NCI-H1105 treated with DMSO at 0.1 percent for 48 hours (cell line): ENCODE measurements at regions not wholly inside any gene's neighbourhood (a gene's known extent, or its start where the extent isn't known, plus 50 kb on each side); places are given as distances from the start of the nearest gene placed in this dataset.

ENCODE experiments used
- DNase-seq: peaks from one replicate; lab custom pipeline; 2025; lab: John Stamatoyannopoulos, UW

DNA sequence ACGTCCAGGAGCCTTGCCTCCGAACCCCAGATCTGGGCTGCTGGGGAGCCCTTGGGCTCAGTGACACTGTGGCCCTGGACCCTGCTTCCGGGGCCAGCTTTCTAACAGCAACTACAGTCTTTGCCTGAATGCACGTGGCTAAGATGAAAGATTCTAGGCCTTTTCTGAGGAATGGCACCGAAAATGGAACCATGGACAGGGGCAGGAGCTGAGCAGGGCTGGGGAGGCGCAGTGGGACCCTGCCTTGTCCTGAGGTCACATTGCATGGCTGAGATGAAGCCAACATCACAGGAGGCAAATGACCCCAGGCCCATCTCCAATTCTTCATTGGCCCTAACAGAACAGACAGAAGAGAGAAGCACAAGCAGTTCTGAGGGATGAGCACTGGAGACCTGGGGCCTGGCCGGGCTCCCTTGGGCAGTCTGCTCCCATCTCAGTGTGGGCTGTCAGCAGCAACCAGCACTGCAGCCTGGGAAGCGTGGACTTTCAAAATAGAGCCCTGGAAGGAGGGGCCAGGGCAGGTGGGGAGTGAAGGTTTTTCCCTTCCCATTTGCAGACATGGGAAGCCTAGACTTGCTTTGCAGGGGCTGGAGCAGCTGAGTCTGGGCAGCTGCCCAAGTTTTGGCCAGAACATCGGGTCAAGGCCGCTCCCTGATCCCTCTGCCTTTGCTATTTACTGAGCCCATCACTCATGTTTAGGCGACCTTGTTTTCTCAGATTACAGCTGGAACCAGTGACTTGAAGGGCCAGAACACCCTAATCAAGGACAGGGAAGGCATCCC lies 114.4 kb upstream of the TCERG1L start:
- no peak for DNase-seq

DNA sequence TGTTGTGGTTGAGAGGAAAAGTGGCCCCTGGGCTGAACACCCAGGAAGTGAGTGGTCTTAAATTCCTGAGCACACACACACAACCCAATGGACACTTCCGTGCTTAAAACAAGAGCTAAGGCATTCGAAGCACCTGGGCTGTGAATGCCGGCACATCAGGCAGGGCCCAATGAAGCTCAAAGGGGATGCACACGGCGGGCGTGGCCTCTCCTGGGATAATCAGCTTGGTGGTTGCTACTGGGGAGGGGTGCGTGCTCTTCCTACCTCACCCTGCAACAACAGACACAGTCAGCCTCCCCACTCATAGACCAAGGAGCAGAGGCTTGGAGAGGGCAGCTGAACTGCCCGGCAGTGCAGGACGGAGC lies 115.0 kb upstream of the TCERG1L start:
- no peak for DNase-seq

DNA sequence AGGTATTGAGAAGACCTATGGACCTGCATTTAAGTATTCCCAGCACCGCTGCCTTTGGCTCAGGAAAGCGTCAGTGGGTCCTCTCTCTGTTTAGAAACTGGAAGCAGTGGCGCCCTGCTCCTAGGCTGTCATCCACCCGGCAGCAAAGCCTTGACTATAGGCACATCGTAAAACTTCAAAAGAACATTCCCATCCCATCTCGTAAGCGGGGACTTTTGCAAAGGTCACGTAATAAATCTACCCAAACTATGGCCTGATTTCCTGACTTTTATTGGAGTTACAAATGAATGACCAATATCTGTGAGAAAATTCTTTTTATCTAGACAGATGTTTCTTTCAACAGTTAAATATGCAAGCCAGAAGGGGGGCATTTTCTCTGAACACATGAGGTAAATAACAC lies 115.8 kb upstream of the TCERG1L start:
- no peak for DNase-seq

DNA sequence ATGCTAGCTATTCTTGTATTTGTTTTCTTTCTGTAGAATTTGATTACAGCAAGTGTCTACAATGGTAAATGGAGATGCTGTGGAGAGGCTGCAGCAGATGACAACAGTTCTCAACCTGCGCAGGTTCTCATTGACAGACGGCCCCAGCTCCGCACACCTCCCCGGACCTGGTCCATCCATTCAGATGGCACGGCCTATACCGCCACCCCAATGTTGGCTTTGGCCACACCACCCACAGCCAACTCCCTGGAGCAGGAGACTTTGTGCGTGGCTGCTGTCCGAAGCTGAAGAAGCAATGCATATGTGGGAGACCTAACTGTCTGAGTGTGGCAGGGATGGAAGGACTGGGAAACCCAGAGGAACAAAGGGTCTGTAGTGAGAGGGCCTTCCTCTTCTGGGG lies 116.4 kb upstream of the TCERG1L start:
- DNase-seq: no peak

DNA sequence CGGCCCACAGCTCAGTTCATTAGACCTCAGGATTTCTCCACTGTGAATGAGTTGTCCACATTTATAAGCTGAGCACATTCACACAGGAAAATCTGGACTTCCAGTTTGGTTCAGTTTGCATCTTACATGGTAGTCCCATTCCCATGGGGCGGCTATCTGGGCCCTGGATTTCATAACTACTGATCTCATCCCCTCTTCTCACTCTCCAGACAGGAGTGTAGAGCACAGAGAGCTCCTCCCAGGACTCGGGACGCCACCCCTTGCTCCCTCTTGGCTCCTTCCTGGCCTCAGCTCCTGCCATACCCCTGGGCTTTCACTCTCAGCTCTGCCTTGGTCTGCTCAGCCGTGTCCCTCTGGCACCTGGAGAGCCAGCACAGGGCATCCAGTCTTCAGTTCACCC lies 117.6 kb upstream of the TCERG1L start:
- no peak for DNase-seq

DNA sequence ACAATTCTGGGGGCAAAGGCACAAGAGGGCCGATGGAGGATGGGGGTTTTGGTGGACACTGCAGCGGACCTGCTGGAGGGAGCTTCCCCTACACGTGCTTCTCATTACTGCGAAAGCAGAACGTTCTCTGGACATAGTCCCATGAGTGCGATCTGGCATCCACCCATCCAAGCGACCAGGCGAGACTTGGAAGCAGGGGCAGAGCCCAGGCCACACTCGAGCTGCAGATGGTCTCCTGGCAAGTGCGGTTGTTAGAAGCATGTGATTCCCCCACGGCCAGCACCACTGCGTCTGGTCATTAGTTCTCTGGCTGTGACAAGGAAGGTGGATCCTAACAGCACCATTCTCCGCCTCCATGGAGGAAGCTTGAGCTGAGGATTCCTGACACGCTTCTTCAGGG lies 118.4 kb upstream of the TCERG1L start:
- DNase-seq: no peak

DNA sequence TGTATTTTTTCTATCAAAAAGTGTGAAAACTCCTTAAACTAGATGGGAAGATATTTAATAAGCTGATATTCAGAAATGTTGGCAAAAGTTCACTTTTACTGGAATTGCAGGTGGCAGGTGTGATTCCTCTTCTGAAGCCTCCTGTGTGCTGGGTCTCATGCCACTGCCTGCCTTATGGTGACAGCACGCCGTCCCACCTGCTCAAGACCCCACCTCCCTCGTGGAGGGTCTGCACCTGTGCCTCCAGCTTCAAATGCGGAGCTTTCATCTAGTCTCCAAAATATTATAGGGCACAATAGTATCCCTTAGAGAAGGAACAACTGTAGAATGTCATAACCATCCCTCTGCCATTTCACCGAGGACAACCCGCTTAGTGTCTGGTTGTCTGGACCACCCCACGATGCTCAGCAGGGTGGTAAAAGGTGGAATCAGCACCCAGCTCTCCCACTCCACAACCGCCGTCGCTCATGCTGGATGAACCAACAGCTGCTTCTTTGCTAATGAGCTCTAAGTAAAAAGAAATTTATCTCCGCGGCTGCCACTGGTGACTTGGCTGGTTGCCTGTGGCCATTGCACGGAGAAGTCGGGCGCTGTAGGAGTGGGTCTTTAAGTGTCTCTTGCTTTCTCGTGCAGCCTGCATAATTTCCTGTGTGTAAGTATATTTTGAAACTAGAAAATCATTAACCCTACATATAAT lies 119.3 kb upstream of the TCERG1L start:
- DNase-seq: peak; percentile 70

DNA sequence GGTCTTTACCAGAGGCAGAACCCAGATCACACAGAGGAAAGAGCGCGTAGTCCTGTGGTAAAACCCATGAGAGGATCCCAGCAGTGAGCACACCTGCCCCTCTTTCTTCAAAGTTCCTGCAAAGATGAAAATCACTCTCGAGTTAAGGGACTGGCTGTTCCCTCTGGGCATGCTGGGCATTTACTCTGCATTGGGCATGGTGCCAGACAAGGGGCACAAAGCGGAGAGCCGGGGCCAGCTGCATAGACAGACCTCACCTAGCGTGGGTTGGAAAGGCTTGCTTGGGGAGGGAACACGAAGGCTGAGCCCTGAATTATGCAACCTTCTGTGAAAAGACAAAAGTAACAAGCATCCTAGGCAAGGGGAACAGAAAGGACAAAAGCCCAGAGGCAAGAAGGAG lies 120.0 kb upstream of the TCERG1L start:
- DNase-seq: peak; percentile 80

DNA sequence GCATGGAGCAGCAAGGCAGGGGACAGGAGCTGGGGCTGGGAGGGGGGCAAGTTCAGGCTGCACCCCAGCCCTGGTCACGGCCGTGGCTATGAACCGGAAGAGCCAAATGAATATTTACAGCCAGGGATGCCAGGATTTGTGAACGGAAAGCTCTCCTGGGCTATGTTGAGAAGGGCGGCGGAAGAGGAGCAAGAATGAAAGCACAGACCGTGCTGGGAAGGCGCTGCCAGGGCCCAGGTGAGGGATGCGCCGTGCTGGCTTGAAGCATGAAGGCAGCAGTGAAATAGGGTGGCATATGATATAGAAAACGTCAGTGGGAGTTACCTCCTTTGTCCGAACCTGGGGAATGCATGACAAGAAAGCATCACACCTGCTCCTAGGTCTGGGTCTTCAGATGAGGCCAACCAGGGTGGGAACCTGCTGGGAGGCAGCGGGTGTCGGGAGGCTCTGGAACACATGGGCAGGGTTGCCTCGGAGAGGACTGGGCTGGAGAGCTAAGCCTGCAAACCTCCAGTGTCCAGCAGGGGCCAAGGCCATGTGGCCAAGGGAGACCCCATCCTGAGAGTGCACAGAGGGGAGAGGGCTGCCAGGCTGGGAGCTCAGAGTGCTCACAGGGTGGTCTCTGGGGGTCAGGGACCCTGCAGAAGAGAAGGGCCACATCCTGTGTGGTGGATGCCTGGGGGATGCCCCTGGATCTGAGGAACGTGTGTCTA lies 120.6 kb upstream of the TCERG1L start:
- no peak for DNase-seq

DNA sequence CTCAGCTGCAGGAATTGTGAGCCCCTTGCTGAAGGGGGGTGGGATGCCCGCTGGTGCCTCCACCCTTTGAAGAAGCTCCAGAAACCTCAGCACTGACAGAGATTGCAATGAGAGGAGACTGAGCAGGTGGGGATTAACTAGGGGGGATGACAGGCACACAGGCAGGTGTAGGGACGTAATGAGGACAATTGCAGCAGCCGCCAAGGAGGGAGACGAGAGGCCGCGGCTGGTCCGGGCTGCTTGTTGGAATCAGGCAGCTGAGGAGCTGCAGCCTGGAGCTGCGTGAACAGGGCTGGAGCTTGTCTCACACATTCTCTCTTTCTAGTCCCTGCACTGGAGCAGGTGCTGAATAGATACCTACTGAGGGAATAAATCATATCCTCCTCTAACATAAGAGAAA lies 122.0 kb upstream of the TCERG1L start:
- DNase-seq: no peak

DNA sequence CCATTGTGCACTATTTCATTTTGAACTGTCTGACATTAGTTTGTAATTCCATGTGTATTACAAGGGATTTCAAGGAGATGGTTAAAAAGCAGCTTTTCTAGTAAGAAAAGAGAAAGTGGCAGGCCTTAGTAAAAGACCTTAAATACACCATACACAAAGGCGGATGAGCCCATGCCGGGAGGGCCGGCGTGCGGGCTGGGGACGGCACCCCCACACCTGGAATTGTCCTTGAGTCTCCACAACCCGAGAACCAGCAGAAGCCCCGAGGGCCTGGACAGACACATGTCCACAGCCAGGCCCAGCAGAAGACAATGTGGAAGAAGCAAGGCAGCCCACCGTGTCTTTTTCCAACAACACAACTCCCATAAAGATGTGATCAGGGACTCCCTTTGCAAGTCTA lies 123.7 kb upstream of the TCERG1L start:
- no peak for DNase-seq

DNA sequence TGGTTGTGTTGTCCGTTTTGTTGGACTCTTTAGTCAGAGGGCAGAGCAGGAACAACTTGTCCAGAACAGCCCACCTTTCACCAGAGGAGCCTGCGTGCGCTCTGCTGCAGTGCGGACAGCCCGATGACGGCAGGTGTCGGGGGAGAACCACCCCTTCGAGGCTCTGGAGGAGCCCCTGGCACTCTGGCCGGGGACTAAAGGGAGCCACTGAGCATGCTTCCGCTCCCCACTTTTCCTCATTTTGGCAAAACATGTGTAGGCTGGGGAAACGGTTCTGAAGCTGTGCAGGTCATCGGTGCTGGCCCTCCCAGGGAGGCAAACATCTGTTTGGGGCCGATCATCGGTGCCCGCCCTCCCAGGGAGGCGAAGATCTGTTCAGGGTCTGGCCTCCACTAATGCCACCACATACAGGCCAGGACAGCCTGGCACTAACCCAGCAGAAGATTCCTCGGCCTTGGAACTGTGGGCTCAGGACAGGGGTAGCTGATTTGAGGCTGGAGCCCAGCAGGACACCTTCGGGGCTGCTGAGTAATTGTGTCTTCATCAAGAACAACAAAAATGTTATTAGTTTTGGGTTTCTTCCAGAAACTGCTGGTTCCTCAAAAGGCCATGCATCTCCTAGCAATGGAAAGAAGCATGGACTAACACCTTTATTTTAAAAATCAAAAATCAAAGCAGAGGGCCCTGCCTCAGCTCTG lies 124.4 kb upstream of the TCERG1L start:
- DNase-seq: no peak

DNA sequence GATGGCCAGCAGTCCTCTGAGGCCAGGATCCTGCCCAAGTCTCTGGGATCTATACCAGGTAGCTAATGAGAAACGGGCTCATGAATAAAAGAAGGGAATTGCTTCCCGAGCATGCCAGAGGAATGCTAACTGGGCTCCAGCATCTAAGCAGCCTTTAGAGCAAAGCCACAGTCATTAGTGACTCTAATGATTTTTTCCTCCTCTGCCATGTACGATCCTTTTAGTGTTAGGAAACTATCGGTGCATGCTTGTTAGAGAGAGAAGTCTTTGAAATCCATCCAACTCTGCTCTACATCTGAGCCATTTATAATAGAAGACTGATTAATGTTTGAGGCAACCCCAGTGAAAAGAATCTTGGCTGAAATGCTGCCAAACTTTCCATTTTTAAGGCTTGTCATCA lies 124.9 kb upstream of the TCERG1L start:
- peak; percentile 33 for DNase-seq

DNA sequence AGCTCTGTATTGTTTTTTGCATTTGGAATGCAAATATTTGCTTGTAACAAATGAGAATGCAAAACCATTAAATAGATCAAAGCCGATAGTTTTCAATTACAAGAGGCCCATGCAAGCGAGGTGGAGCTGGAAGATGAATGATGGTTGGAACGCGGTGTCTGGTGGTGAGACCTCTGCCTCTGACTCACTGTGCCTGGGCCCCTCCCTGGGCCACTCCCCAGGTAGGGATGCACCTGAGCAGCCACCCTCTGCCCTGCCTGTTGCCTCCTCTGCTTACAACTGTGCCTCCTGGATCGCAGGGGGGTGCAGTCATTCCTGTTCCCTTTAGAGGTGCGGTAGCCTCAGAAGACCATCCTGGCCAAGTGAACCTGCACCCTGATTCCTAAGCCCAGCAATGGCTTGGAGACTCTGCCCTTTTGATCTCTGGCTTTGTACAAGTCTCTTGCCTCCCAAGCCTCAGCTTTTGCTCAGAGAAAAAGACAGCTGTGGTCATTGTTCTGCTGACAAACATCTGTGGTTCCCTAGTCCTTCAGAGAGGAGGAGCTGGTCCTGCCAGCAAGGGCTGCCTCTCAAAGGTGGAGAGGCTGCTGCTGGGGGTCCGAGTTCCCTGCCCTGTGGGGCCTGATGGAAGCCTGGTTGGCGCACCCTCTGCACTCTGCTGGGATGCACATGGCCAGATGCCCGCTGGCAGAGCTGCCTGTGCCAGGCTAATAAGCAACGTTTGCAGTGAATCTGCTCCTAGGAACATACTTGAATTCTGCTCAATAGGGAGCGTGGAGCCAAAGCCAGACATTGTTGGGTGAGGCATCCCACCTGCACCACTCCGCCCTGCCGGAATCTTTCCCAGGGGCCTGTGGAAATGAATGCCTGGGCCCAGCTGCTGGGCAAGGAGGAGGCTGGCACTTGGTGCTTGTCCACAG lies 126.3 kb upstream of the TCERG1L start:
- no peak for DNase-seq

DNA sequence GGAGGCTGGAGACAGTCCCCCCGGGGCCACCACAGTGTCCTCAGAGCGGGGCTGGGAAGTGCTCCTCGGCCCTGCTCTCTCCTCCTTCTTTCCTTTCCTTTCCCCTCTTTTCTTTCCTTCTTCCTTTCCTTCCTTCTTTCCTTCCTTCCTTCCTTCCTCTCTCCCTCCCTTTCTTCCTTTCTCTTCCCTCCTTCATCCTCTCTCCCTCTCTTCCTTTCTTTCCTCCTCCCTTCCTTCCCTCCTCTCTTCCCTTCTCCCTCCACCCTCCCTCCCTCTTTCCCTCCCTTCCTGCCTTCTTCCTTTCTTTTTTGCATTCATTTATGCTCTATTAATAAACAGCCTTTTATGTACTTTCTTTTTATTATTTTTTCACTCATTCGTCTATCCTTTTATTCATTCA lies 127.1 kb upstream of the TCERG1L start:
- DNase-seq: no peak

DNA sequence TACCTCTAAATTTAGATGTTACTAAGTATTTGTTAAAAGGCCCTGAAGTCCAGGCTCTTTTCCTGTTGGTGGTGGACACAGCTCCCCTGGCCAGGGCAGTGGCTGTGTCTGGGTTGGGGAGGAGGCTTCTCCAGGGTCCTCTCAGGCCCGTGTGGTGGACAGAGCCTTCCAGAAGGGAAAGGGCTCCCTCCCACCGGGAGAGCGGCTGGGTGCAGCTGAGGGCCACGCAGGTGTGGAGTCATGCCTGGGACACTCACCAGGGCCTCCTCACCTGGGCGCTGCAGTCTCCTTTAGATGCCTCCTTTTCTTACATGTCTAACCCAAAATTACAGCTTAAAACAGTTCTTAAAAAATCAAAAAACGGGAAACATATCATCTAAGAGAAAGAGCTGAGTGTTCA lies 128.2 kb upstream of the TCERG1L start:
- DNase-seq: no peak

DNA sequence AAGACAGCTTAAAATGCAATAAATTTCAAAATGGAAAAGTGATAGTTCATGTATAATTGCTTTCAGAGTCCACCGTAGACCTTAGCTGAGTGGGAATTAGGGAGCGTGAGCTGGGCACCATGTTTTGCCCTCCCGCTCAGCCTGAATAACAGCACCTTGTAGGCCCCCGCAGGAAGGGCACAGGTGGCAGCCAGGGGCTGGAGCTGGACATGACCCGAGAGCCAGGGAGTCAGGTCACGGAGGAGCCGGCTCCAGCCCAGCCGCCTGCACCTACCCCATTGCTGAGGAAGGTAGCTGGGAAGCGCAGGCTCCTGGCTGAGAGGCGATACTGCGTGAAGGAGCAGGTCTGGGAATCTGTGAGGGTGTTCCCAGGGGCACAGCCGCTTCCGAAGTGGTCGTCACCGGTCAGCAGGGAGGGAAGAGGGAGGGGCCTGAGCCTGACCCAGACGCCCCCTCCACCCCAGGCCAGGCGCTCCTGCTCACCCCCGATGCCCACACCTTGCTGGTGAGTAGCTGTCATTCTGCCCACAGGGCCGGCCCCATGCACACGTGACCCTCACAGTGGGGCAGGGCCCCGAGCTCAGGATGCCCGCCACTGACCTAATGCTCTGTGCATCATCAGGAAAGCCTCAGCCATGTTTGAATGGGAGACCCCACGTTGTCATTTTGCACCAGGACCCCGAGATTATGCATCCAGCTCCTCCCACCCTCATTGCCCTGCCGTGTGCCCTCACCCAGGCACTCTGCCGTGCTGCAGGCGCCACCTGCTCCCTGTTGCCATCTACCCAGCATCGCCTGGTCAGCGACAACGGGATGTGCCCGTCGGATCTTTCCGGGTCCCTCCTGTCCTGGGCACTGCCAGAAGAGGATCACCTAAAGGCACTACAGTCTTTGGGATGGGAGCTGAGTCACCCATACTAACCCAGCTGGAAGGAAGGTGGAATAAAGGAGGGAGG lies 129.2 kb upstream of the TCERG1L start:
- no peak for DNase-seq

DNA sequence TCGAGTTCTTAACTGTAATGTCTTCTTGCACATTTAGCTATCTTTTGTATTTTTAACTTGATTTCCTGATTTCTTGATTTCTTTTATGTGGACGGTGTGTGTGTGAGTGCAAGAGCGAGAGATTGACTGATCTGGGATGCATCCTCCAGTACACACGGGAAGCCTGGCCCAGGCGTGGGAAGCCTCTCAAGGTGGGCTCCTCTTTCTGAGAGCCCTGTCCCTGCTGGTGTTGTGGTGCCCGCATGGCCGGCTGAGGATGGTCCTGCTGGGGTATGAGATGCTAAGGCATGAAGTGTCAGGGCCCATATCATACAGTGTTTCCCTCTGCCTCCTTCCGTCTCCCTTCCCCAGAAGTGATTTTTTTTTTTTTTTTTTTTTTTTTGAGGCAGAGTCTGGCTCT lies 130.8 kb upstream of the TCERG1L start:
- DNase-seq: no peak

DNA sequence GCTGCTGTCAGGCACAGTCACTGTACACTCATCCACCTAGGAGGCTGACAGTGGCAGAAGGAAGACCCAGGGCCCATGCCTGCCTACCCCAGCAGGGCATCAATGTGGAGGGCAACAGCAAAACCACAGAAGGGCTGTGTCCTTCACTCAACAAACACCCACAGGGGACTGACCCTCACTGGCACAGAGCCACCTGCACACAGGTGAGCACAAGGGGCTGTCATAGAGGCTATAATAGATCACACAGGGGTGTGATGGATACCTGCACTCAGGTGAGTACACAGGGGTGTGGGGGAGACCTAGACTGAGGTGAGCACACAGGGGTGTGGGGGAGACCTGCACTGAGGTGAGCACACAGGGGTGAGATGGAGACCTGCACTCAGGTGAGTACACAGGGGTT lies 132.8 kb upstream of the TCERG1L start:
- DNase-seq: no peak

DNA sequence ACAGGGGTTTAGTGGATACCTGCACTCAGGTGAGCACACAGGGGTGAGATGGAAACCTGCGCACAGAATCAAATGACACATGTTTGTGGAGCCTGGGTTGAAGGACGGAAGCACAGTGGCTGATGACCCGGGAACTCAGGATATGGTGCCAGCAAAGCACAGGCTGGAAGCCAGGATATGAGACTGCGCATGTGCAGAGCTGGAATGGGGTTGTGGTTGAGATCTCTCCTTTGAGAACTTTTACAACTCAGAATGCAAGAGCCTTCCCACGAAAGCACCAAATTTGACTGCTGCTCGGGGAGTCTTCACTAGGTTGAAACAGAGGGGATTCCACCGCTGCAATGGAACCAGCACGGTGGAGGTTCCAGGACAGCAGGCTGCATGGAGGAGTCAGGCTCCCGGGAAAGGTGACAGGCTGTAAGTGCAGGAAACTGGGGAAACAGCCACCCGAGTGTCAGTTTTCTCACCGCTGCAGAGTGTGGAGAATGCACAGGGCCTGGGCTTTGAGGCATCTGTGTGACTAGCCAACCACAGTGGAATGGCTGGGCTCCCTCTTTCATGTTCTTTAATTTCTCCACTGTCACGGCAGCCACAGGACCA lies 133.4 kb upstream of the TCERG1L start:
- DNase-seq: no peak
